Body of pancreas (tissue), 4 donors: ENCODE measurements at regions not wholly inside any gene's neighbourhood (a gene's known extent, or its start where the extent isn't known, plus 50 kb on each side); places are given as distances from the start of the nearest gene placed in this dataset.

Experiments used
- ATAC-seq: fragments of 150-250 bp; one replicate; pipeline ENCODE4 v1.9.1; 2016
- DNase-seq, 4 donors: peaks; one replicate each; pipeline ENCODE4 v3.0.0-alpha.2; 2019
- H3K27ac ChIP-seq, 4 donors: fragments of 200-600 bp; sonication (generic); 1 replicate in 3 of 4; 2 replicates in 1 of 4; pipeline versions ENCODE4 v1.5.1 to v1.6.1; 2016 to 2019; ENCODE audit warnings: mild to moderate bottlenecking in 1 of 4, mixed read lengths in 1 of 4, moderate library complexity in 1 of 4
- H3K27me3 ChIP-seq, 2 donors: fragments of 200-600 bp; sonication (generic); one replicate each; pipeline ENCODE4 v1.6.0; 2016; ENCODE audit warnings: mild to moderate bottlenecking in 1 of 2
- H3K36me3 ChIP-seq, 2 donors: fragments of 200-600 bp; sonication (generic); replicated peaks in 1 of 2; 2 replicates each; pipeline ENCODE4 v1.5.1; 2016; ENCODE audit warnings: low read depth in 2 of 2; ENCODE audit not compliant: insufficient read depth in 1 of 2
- H3K4me1 ChIP-seq: fragments of 200-600 bp; sonication (generic); one replicate; pipeline ENCODE4 v1.6.0; 2016
- H3K4me3 ChIP-seq, 2 donors: fragments of 200-600 bp; sonication (generic); 1 replicate in 1 of 2; 2 replicates in 1 of 2; pipeline ENCODE4 v1.5.1; 2016 to 2019
- H3K9me3 ChIP-seq, 3 donors: fragments of 200-600 bp; sonication (generic); 1 replicate in 2 of 3; 2 replicates in 1 of 3; pipeline ENCODE4 v1.5.1; 2016
- CTCF ChIP-seq, 7 experiments: fragments of 450-650 bp in 4 of 7; fragments of 200-600 bp in 3 of 7; sonication (generic) in 3 of 7; IDR thresholded peaks; one replicate each; pipeline ENCODE4 v1.5.1; 2016 to 2019; ENCODE audit warnings: antibody characterized with exemption in 7 of 7
- POLR2A ChIP-seq, 3 donors: fragments of 450-650 bp; IDR thresholded peaks; one replicate each; pipeline ENCODE4 v1.6.1; 2016; ENCODE audit warnings: antibody characterized with exemption in 3 of 3, mild to moderate bottlenecking in 2 of 3
- WGBS, 2 donors: methylation state at CpG; one replicate each; pipeline ENCODE4 v1.1.5; 2017; 5-methylcytosine and 5-hydroxymethylcytosine counted together
- intact Hi-C: fragments of 100-400 bp; cut with DNase I; formaldehyde crosslinking; loops from one replicate; pipeline ENCODE4 v1.15.1; 2023

GRCh38 chr9:30484690-30485089, 1899.8 kb upstream of the ACO1 start:
- H3K4me3 ChIP-seq: no peak overlapping the region
- intact Hi-C loops: no loop called here
- ATAC-seq (no peak), DNase-seq (no peak)
- no peak for TF ChIP-seq POLR2A (IDR thresholded peaks at IDR 0.05)
- TF ChIP-seq CTCF (IDR thresholded peaks at IDR 0.05): no peak
- 45 to 64% methylated on average over 2 of the region's 2 CpGs for WGBS, 2 donors
- H3K27ac ChIP-seq: no peak overlapping the region
- H3K9me3 ChIP-seq: no peaks in the 10 kb centered on the region
- no peaks in the 10 kb centered on the region for H3K27me3 ChIP-seq
- no peaks in the 10 kb centered on the region for H3K36me3 ChIP-seq
- H3K4me1 ChIP-seq: no peaks in the 10 kb centered on the region

GRCh38 chr9:30504502-30504905, 1879.9 kb upstream of the ACO1 start:
- no peaks in the 10 kb centered on the region for H3K36me3 ChIP-seq
- H3K9me3 ChIP-seq: no peaks in the 10 kb centered on the region
- TF ChIP-seq POLR2A (IDR thresholded peaks at IDR 0.05) (no peak), CTCF (IDR thresholded peaks at IDR 0.05) (no peak)
- WGBS, 2 donors: 41 to 48% methylated on average over 1 of the region's 1 CpG
- no peak overlapping the region for H3K27ac ChIP-seq
- intact Hi-C loops: no loop called here
- no peak overlapping the region for H3K4me3 ChIP-seq
- H3K27me3 ChIP-seq: no peaks in the 10 kb centered on the region
- ATAC-seq (no peak), DNase-seq (no peak)
- H3K4me1 ChIP-seq: no peaks in the 10 kb centered on the region

GRCh38 chr9:30505311-30505710, 1879.1 kb upstream of the ACO1 start:
- DNase-seq: no peak
- Histone ChIP-seq H3K36me3 (no peaks in the 10 kb centered on the region), H3K27me3 (no peaks in the 10 kb centered on the region), H3K9me3 (no peaks in the 10 kb centered on the region), H3K27ac (no peak overlapping the region), H3K4me1 (no peaks in the 10 kb centered on the region), H3K4me3 (no peak overlapping the region)
- intact Hi-C loops: no loop called here
- no peak for ATAC-seq
- no peak for TF ChIP-seq CTCF (IDR thresholded peaks at IDR 0.05)
- no peak for TF ChIP-seq POLR2A (IDR thresholded peaks at IDR 0.05)
- 38 to 46% methylated on average over 1 of the region's 1 CpG for WGBS, 2 donors

GRCh38 chr9:30506749-30507148, 1877.7 kb upstream of the ACO1 start:
- H3K27me3 ChIP-seq: no peaks in the 10 kb centered on the region
- no peak for TF ChIP-seq CTCF (IDR thresholded peaks at IDR 0.05)
- no peak for TF ChIP-seq POLR2A (IDR thresholded peaks at IDR 0.05)
- no peak overlapping the region for H3K27ac ChIP-seq
- no peaks in the 10 kb centered on the region for H3K4me1 ChIP-seq
- no peak for DNase-seq
- no peak for ATAC-seq
- 58 to 59% methylated on average over 2 of the region's 2 CpGs for WGBS, 2 donors
- no peaks in the 10 kb centered on the region for H3K9me3 ChIP-seq
- intact Hi-C loops: no loop called here
- H3K36me3 ChIP-seq: no peaks in the 10 kb centered on the region
- H3K4me3 ChIP-seq: no peak overlapping the region

GRCh38 chr9:30507166-30507565, 1877.3 kb upstream of the ACO1 start:
- Histone ChIP-seq H3K27ac (no peak overlapping the region), H3K27me3 (no peaks in the 10 kb centered on the region), H3K4me3 (no peak overlapping the region), H3K4me1 (no peaks in the 10 kb centered on the region), H3K9me3 (no peaks in the 10 kb centered on the region), H3K36me3 (no peaks in the 10 kb centered on the region)
- ATAC-seq (no peak), DNase-seq (no peak)
- 53 to 56% methylated on average over 2 of the region's 2 CpGs for WGBS, 2 donors
- intact Hi-C loops: no loop called here
- TF ChIP-seq CTCF (IDR thresholded peaks at IDR 0.05) (no peak), POLR2A (IDR thresholded peaks at IDR 0.05) (no peak)
